ENCODE measurements at regions not wholly inside any gene's neighbourhood (a gene's known extent, or its start where the extent isn't known, plus 50 kb on each side); places are given as distances from the start of the nearest gene placed in this dataset.

DNA sequence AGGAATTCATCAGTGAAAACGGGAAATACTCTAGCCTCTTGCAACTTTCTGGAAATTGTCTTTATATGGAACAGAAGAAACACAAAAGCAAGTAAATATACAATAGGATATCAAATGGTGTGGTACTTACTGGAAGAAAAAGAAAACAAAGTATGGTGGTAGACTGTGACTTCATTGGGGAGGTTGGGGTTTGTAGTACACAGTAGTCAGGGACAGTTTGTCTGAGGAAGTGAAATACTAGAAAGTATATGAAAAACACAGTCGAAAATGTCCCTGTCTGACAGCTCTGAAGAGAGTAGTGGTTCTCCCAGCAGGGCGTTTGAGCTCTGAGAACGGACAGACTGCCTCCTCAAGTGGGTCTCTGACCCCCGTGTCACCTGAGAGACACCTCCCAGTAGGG is 390.0 kb upstream of the NWD2 start:
- H3K27me3 Mint-ChIP-seq (ENCODE audit: low read depth in 3 of 3): peaks cover 0 to 2% (median 1%) of the 10 kb centered on the region in 3 donors
- no peaks in the 10 kb centered on the region for H3K4me1 Mint-ChIP-seq
- no peak overlapping the region for H3K27ac Mint-ChIP-seq
- no peak for DNase-seq
- no peaks in the 10 kb centered on the region for H3K36me3 Mint-ChIP-seq
- no peak overlapping the region for H3K4me3 Mint-ChIP-seq
- H3K9me3 Mint-ChIP-seq: peaks cover 2 to 9% (median 8%) of the 10 kb centered on the region in 6 donors

DNA sequence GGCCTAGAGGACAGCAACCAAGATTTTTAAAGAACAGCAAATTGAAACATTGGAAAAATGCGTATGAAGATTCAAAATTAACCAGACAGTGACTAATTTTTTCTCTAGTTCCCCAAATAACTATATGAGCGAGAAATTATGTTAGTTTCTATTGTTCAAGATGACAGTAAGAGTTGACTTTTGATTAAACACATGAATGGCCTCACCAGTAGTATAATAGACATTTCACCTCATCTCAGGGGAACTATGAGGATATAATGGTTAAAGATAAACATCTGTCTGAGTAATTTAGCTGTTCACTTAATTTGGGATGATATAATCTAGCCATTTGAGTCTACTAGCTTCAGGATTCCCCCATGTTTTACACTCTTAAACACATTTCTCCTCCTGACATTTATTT is 380.9 kb upstream of the NWD2 start:
- no peak for DNase-seq
- H3K4me1 Mint-ChIP-seq: no peaks in the 10 kb centered on the region
- peaks cover 0 to 3% (median 0%) of the 10 kb centered on the region in 3 donors for H3K27me3 Mint-ChIP-seq (ENCODE audit: low read depth in 3 of 3)
- H3K9me3 Mint-ChIP-seq: peaks cover 0 to 8% (median 4%) of the 10 kb centered on the region in 6 donors
- no peak overlapping the region for H3K4me3 Mint-ChIP-seq
- no peak overlapping the region for H3K27ac Mint-ChIP-seq
- no peaks in the 10 kb centered on the region for H3K36me3 Mint-ChIP-seq

DNA sequence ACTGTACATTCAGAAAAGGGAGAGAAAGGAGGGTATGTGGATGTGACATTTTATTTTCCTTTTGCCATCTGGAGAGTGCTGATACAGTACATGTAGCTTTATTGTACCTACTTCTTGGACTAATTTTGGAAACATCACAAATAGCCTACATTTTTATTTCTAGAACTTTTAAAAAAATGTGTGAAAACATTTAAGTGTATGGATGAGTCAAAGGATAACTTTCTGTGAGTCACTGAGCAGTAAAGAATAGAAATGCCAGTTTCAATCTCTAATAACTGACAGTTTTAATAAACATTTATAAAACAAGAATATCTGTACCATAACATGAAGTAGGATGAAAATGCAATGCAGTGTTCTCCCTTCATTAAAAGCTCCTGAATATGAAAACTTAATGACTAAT is 374.4 kb upstream of the NWD2 start:
- no peak for DNase-seq
- H3K4me3 Mint-ChIP-seq: no peak overlapping the region
- no peaks in the 10 kb centered on the region for H3K36me3 Mint-ChIP-seq
- H3K27ac Mint-ChIP-seq: no peak overlapping the region
- H3K27me3 Mint-ChIP-seq (ENCODE audit: low read depth in 3 of 3): no peaks in the 10 kb centered on the region
- H3K4me1 Mint-ChIP-seq: no peaks in the 10 kb centered on the region
- peaks cover 0 to 4% (median 0%) of the 10 kb centered on the region in 6 donors for H3K9me3 Mint-ChIP-seq

DNA sequence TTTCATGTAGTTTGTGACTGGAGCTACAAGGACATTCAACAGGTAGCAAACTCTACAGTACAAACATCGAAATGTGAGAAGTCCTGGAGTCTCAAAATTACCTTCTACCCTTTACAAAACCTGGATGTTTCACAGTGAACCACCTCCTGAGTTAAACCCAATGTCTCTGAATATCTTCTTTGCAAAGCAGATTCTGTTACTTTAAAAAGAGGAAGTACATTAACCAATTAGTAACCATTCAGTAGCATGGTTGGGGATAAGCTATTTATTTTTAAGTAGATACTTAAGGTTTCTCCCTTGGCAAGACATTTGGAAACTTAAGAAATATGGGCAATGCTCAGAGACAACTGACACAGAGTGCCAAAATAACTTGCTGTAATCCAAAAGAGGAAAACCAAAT is 371.9 kb upstream of the NWD2 start:
- no peaks in the 10 kb centered on the region for H3K36me3 Mint-ChIP-seq
- no peak overlapping the region for H3K27ac Mint-ChIP-seq
- peaks cover 0 to 5% (median under 1%) of the 10 kb centered on the region in 6 donors for H3K9me3 Mint-ChIP-seq
- H3K4me1 Mint-ChIP-seq: no peaks in the 10 kb centered on the region
- no peaks in the 10 kb centered on the region for H3K27me3 Mint-ChIP-seq (ENCODE audit: low read depth in 3 of 3)
- no peak overlapping the region for H3K4me3 Mint-ChIP-seq
- DNase-seq: no peak

- peaks cover 0 to 14% (median 3%) of the 10 kb centered on the region in 6 donors for H3K9me3 Mint-ChIP-seq
- H3K27ac Mint-ChIP-seq: no peak overlapping the region
- H3K27me3 Mint-ChIP-seq (ENCODE audit: low read depth in 3 of 3): peaks cover 0 to 2% (median 0%) of the 10 kb centered on the region in 3 donors
- no peak overlapping the region for H3K4me3 Mint-ChIP-seq
- H3K4me1 Mint-ChIP-seq: no peaks in the 10 kb centered on the region
- DNase-seq: no peak
- H3K36me3 Mint-ChIP-seq: no peaks in the 10 kb centered on the region
These were observed 360.4 kb upstream of the NWD2 start for GRCh38 chr4:36884151-36884550.

GRCh38 chr4:36891971-36892370 is 352.6 kb upstream of the NWD2 start:
- Mint-ChIP-seq H3K27ac (no peak overlapping the region), H3K4me3 (no peak overlapping the region), H3K27me3 (ENCODE audit: low read depth in 3 of 3) (peaks cover 0 to 2% (median 0%) of the 10 kb centered on the region in 3 donors), H3K9me3 (peaks cover 0 to 52% (median 10%) of the 10 kb centered on the region in 6 donors), H3K36me3 (no peaks in the 10 kb centered on the region), H3K4me1 (no peaks in the 10 kb centered on the region)
- DNase-seq: no peak

DNA sequence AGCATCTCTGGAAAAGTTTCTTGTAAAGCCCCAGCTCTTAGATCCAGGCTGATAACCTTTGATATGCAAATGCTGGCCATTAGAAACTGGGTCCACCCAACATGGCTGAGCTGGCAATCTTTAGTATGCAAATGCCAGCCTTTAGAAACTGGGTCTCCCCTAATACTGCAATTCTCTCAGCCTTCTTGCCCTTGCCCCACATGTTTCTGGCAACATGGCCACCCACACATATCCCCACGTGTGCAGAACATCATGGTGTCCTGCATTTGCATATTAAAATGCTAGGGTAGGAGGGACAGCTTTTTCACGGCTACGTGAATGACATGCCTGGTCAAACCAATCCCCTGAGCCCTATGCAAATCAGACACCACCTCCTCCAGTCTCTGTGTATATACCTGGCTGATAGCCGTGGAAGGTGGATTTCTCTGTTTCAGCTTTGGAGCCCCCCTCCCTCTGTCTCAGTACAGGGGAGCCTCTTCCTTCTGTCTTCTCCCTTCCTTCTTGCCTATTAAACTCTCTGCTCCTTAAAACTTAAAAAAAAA is 344.0 kb upstream of the NWD2 start:
- no peak for DNase-seq
- H3K27me3 Mint-ChIP-seq (ENCODE audit: low read depth in 3 of 3): peaks cover 0 to 1% (median 0%) of the 10 kb centered on the region in 3 donors

DNA sequence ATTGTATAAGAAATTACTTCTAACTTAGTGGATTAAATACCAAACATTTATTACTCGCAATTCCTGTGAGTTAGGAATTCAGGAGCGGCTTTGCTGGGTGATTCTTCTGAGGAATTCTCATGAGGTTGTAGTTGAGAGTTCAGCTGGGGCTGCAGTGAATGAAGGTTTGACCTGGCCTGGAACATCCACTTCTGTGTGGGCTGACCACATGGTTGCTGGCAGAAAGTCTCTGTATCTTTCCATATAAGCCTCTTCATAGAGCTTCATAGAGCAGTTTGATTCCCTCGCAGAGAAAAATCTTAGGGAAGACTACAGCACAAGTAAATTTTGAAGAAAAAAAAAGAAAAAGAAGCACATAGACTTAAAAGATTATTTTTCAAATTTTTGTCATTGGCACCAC is 339.7 kb upstream of the NWD2 start:
- Mint-ChIP-seq H3K4me1 (no peaks in the 10 kb centered on the region), H3K27ac (no peak overlapping the region), H3K4me3 (no peak overlapping the region), H3K27me3 (ENCODE audit: low read depth in 3 of 3) (peaks cover 0 to 2% (median 1%) of the 10 kb centered on the region in 3 donors), H3K36me3 (no peaks in the 10 kb centered on the region), H3K9me3 (peaks cover 0 to 15% (median 7%) of the 10 kb centered on the region in 6 donors)
- DNase-seq: no peak

More for the DNA sequence above, 344.0 kb upstream of the NWD2 start:
- Mint-ChIP-seq H3K4me1 (no peaks in the 10 kb centered on the region), H3K9me3 (peaks cover 0 to 11% (median 6%) of the 10 kb centered on the region in 6 donors), H3K4me3 (no peak overlapping the region), H3K27ac (no peak overlapping the region), H3K36me3 (no peaks in the 10 kb centered on the region)

DNA sequence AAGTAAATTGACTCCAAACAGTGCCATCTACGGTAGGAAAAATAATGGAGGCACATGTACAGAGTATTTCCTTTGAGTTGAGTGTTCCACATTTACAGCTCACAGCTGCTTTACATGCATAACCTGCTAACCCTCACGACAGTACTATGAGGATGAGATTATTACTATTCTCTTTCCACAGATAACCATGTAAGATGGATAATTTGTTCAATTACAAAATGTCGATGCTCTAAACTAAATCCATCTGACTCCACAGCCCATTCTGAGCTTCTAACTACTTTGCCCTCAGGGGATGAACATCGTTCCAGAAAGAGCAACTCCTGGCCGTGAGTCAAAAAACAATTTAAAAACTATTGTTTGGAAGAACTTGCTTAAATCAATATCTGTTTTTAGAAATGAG is 330.4 kb upstream of the NWD2 start:
- Mint-ChIP-seq H3K4me1 (no peaks in the 10 kb centered on the region), H3K9me3 (peaks cover 0 to 18% (median under 1%) of the 10 kb centered on the region in 6 donors), H3K27me3 (ENCODE audit: low read depth in 3 of 3) (peaks cover 0 to 3% (median 0%) of the 10 kb centered on the region in 3 donors), H3K27ac (no peak overlapping the region), H3K4me3 (no peak overlapping the region), H3K36me3 (no peaks in the 10 kb centered on the region)
- DNase-seq: no peak

DNA sequence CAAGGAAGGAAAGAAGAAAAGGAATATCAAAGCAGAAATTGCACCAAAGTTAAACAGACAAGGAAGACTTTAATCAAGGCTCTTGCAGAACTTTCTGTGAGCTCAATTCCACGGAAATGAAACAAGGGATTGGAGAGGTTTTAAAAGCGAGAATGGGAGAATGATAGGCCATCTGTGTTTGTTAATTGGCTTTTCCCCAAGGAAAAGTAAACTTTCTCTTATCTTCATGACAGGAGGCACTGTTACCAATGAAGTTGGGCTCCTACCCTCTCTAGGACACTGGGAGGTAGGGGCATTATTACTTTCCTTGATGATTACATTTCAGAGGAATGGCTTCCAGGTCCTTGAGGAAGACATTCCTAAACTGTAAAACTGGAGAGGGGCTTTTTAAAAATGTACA is 328.8 kb upstream of the NWD2 start:
- Mint-ChIP-seq H3K9me3 (peaks cover 0 to 16% (median 1%) of the 10 kb centered on the region in 6 donors), H3K27ac (no peak overlapping the region), H3K4me1 (no peaks in the 10 kb centered on the region), H3K36me3 (no peaks in the 10 kb centered on the region), H3K27me3 (ENCODE audit: low read depth in 3 of 3) (peaks cover 0 to 2% (median 0%) of the 10 kb centered on the region in 3 donors), H3K4me3 (no peak overlapping the region)
- no peak for DNase-seq

DNA sequence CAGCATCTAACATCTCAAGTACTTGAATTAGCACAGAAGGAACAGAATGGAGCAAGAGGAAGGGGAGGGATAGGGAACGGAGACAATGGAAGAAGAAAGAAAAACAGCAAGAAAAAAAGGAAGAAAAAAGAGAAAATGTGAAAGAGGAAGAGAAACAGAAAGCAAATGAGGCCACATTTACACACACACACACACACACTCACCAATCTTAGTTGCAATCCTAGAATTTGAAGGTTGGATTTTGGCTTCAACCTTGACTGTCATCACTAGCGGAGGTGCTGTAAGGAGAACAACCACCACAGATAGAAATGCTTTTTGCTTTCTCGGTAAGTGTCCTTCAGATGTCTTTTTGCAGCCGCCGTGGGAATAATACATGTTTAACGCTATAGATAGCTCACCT is 327.1 kb upstream of the NWD2 start:
- Mint-ChIP-seq H3K4me3 (no peak overlapping the region), H3K27ac (no peak overlapping the region), H3K27me3 (ENCODE audit: low read depth in 3 of 3) (peaks cover 0 to 2% (median 0%) of the 10 kb centered on the region in 3 donors), H3K9me3 (peaks cover 0 to 10% (median 2%) of the 10 kb centered on the region in 6 donors), H3K4me1 (no peaks in the 10 kb centered on the region), H3K36me3 (no peaks in the 10 kb centered on the region)
- DNase-seq: no peak

DNA sequence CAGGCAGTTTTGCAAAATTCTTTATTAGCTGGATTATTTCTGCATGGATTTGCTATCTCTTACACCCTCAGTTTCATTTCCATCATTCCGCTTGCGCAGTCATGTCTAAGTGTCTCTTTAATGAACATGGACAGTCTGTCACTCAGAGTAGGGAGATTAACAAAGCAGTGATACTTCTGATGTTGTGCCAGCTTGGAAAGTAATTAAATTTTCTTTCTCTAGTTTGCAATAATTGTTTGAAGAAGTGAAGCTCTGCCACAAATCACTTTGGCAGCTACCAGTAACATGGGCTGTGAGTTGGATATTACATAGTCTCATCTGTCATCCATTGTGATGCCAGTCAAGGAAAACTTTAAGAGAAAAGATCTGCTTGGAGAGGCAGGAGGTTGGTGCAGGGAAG is 324.8 kb upstream of the NWD2 start:
- Mint-ChIP-seq H3K27me3 (ENCODE audit: low read depth in 3 of 3) (peaks cover 0 to 2% (median 0%) of the 10 kb centered on the region in 3 donors), H3K4me3 (no peak overlapping the region), H3K4me1 (no peaks in the 10 kb centered on the region), H3K9me3 (peaks cover 0 to 10% (median 2%) of the 10 kb centered on the region in 6 donors), H3K27ac (no peak overlapping the region), H3K36me3 (no peaks in the 10 kb centered on the region)
- DNase-seq: no peak

- Mint-ChIP-seq H3K9me3 (peaks cover 0 to 5% (median 2%) of the 10 kb centered on the region in 6 donors), H3K4me1 (no peaks in the 10 kb centered on the region), H3K36me3 (no peaks in the 10 kb centered on the region), H3K4me3 (no peak overlapping the region), H3K27ac (no peak overlapping the region), H3K27me3 (ENCODE audit: low read depth in 3 of 3) (no peaks in the 10 kb centered on the region)
- no peak for DNase-seq
These were observed 322.9 kb upstream of the NWD2 start for GRCh38 chr4:36921476-36922216.

- H3K36me3 Mint-ChIP-seq: no peaks in the 10 kb centered on the region
- H3K9me3 Mint-ChIP-seq: peaks cover 0 to 32% (median 5%) of the 10 kb centered on the region in 6 donors
- DNase-seq: no peak
- H3K27me3 Mint-ChIP-seq (ENCODE audit: low read depth in 3 of 3): peaks cover 0 to 4% (median 2%) of the 10 kb centered on the region in 3 donors
- H3K27ac Mint-ChIP-seq: no peak overlapping the region
- no peaks in the 10 kb centered on the region for H3K4me1 Mint-ChIP-seq
- H3K4me3 Mint-ChIP-seq: no peak overlapping the region
These were observed 313.9 kb upstream of the NWD2 start for GRCh38 chr4:36930562-36931111.

Measured in immature natural killer cell (primary cell).